ENCODE measurements at regions not wholly inside any gene's neighbourhood (a gene's known extent, or its start where the extent isn't known, plus 50 kb on each side); places are given as distances from the start of the nearest gene placed in this dataset.
"Not testable (repeated sequence)": the region's sequence is repeated elsewhere in the genome, so short reads cannot be mapped to it uniquely, and the experiment has no call there.

GRCh38 chr12:68428211-68428610, 96.0 kb upstream of the MDM1 start:
- no peak for DNase-seq

GRCh38 chr12:68428724-68429501, 96.8 kb upstream of the MDM1 start:
- DNase-seq, result no peak

GRCh38 chr12:68429696-68430095, 97.5 kb upstream of the MDM1 start:
- DNase-seq, result no peak

GRCh38 chr12:68431786-68432185, 99.6 kb upstream of the MDM1 start:
- no peak for DNase-seq

- DNase-seq, result no peak
These were observed 100.5 kb upstream of the MDM1 start for GRCh38 chr12:68432622-68433021.

- DNase-seq, result no peak
These were observed 102.5 kb upstream of the MDM1 start for GRCh38 chr12:68434391-68435298.

GRCh38 chr12:68435299-68435637, 103.1 kb upstream of the MDM1 start:
- no peak for DNase-seq

GRCh38 chr12:68435816-68436215, 103.7 kb upstream of the MDM1 start:
- DNase-seq, result no peak

GRCh38 chr12:68438601-68439000, 106.4 kb upstream of the MDM1 start:
- no peak for DNase-seq

GRCh38 chr12:68439368-68440045, 107.3 kb upstream of the MDM1 start:
- no peak for DNase-seq

- DNase-seq, result no peak
These were observed 108.0 kb upstream of the MDM1 start for GRCh38 chr12:68440068-68440581.

- DNase-seq, result no peak
These were observed 109.0 kb upstream of the MDM1 start for GRCh38 chr12:68441167-68441566.

- DNase-seq, result not testable (repeated sequence)
These were observed 110.3 kb upstream of the MDM1 start for GRCh38 chr12:68442353-68442972.

GRCh38 chr12:68443695-68444094, 111.5 kb upstream of the MDM1 start:
- DNase-seq, result not testable (repeated sequence)

- DNase-seq, result no peak
These were observed 113.7 kb upstream of the MDM1 start for GRCh38 chr12:68445824-68446223.

- DNase-seq, result no peak
These were observed 114.2 kb upstream of the MDM1 start for GRCh38 chr12:68446384-68446783.

GRCh38 chr12:68446901-68447796, 115.0 kb upstream of the MDM1 start:
- peak; percentile 27 for DNase-seq

- DNase-seq, result no peak
These were observed 115.7 kb upstream of the MDM1 start for GRCh38 chr12:68447797-68448260.

GRCh38 chr12:68449196-68449595, 117.0 kb upstream of the MDM1 start:
- DNase-seq, result no peak

- no peak for DNase-seq
These were observed 118.7 kb upstream of the MDM1 start for GRCh38 chr12:68450947-68451260.

GRCh38 chr12:68451261-68452077, 119.3 kb upstream of the MDM1 start:
- DNase-seq, result no peak

All from NCI-H1417 treated with DMSO at 0.1 percent for 48 hours (cell line).